IMR-90 (cell line): ENCODE measurements at regions not wholly inside any gene's neighbourhood (a gene's known extent, or its start where the extent isn't known, plus 50 kb on each side); places are given as distances from the start of the nearest gene placed in this dataset.

ENCODE experiments used
- ATAC-seq: fragments of 200-7000 bp; cut with Tn5 transposase; 2 replicates; pipeline ENCODE4 v1.9.1; 2020; ENCODE audit warnings: low read depth, mild to moderate bottlenecking, moderate library complexity
- BruUV-seq: library from RNA; stranded (reverse); fragments of 400-500 nt; replicated peaks from 2 replicates; lab custom pipeline; 2021; lab: Mats Ljungman, UMichigan
- CTCF ChIA-PET: fragments of 300-600 bp; formaldehyde crosslinking; extraction: SDS; loops from one replicate; lab custom pipeline; 2021; ENCODE audit warnings: antibody characterized with exemption; lab: Yijun Ruan, JAX
- POLR2A ChIA-PET: fragments of 300-600 bp; sonication (Branson Sonifier 250); formaldehyde crosslinking; loops from one replicate; lab custom pipeline; 2022; ENCODE audit warnings: antibody characterized with exemption; ENCODE audit not compliant: unreplicated experiment; lab: Charles Lee
- DNase-seq: peaks from one replicate; pipeline ENCODE4 v3.0.0; 2013
- H2AFZ ChIP-seq: replicated peaks from 2 replicates; pipeline ENCODE3; 2013; ENCODE audit warnings: low read length, mild to moderate bottlenecking; ENCODE audit not compliant: poor library complexity
- H2AK5ac ChIP-seq: 2 replicates; pipeline ENCODE4 v1.6.1; 2013; ENCODE audit warnings: low read depth, low read length, inconsistent platforms
- H2AK9ac ChIP-seq: replicated peaks from 2 replicates; pipeline ENCODE3; 2013; ENCODE audit warnings: mild to moderate bottlenecking, low read depth, low read length, moderate library complexity; ENCODE audit not compliant: poor library complexity
- H2BK120ac ChIP-seq: 2 replicates; pipeline ENCODE4 v1.6.1; 2013; ENCODE audit warnings: low read depth, low read length, inconsistent platforms
- H2BK15ac ChIP-seq: 3 replicates; pipeline ENCODE4 v1.6.1; 2013; ENCODE audit warnings: low read depth, low read length, inconsistent platforms
- H2BK20ac ChIP-seq: 2 replicates; pipeline ENCODE4 v1.6.1; 2013; ENCODE audit warnings: low read depth, mild to moderate bottlenecking, inconsistent platforms, low read length, moderate library complexity
- H2BK5ac ChIP-seq: 2 replicates; pipeline ENCODE4 v1.6.1; 2013; ENCODE audit warnings: mild to moderate bottlenecking, low read depth, low read length, inconsistent platforms; ENCODE audit not compliant: poor library complexity, severe bottlenecking
- H3K14ac ChIP-seq: replicated peaks from 2 replicates; pipeline ENCODE4 v1.6.1; 2013; ENCODE audit warnings: low read depth, low read length, inconsistent platforms
- H3K18ac ChIP-seq: 2 replicates; pipeline ENCODE4 v1.6.1; 2013; ENCODE audit warnings: low read depth, low read length, control low read depth
- H3K23ac ChIP-seq: 2 replicates; pipeline ENCODE4 v1.6.1; 2013; ENCODE audit warnings: low read depth, low read length, inconsistent platforms
- H3K27ac ChIP-seq: 2 replicates; pipeline ENCODE4 v1.5.1; 2013; ENCODE audit warnings: mild to moderate bottlenecking, control low read depth, low read length; ENCODE audit not compliant: insufficient read depth
- H3K27me3 ChIP-seq: 2 replicates; pipeline ENCODE4 v1.6.1; 2013; ENCODE audit warnings: low read length; ENCODE audit not compliant: control insufficient read depth, insufficient read depth
- H3K36me3 ChIP-seq: 2 replicates; pipeline ENCODE4 v1.6.1; 2013; ENCODE audit warnings: low read length, mixed read lengths; ENCODE audit not compliant: control insufficient read depth, insufficient read depth
- H3K4ac ChIP-seq: 2 replicates; pipeline ENCODE4 v1.6.1; 2013; ENCODE audit warnings: low read depth, low read length, inconsistent platforms
- H3K4me1 ChIP-seq: 2 replicates; pipeline ENCODE4 v1.6.1; 2013; ENCODE audit warnings: low read length, mixed read lengths; ENCODE audit not compliant: control insufficient read depth, insufficient read depth
- H3K4me2 ChIP-seq: 2 replicates; pipeline ENCODE4 v1.6.1; 2013; ENCODE audit warnings: low read depth, mild to moderate bottlenecking, control low read depth, low read length, moderate library complexity
- H3K4me3 ChIP-seq: 2 replicates; pipeline ENCODE4 v1.5.1; 2013; ENCODE audit warnings: low read depth, mild to moderate bottlenecking, control low read depth, low read length, moderate library complexity; ENCODE audit not compliant: insufficient read depth
- H3K56ac ChIP-seq: 2 replicates; pipeline ENCODE4 v1.6.1; 2013; ENCODE audit warnings: low read length, inconsistent platforms; ENCODE audit not compliant: insufficient read depth; ENCODE audit errors: extremely low read depth
- H3K79me1 ChIP-seq, 2 experiments: 2 replicates each; pipeline ENCODE4 v1.6.1; 2013; ENCODE audit warnings: low read length in 2 of 2, inconsistent platforms in 1 of 2, low read depth in 1 of 2
- H3K9ac ChIP-seq: 2 replicates; pipeline ENCODE4 v1.6.1; 2013; ENCODE audit warnings: low read depth, low read length, control low read depth
- H3K9me1 ChIP-seq: 2 replicates; pipeline ENCODE4 v1.6.1; 2013; ENCODE audit warnings: low read length, inconsistent platforms; ENCODE audit not compliant: insufficient read depth
- H3K9me3 ChIP-seq: 2 replicates; pipeline ENCODE4 v1.6.1; 2013; ENCODE audit warnings: low read length; ENCODE audit not compliant: control insufficient read depth, insufficient read depth
- H4K20me1 ChIP-seq: 2 replicates; pipeline ENCODE4 v1.6.1; 2013; ENCODE audit warnings: low read length, inconsistent platforms; ENCODE audit not compliant: insufficient read depth
- H4K5ac ChIP-seq: 2 replicates; pipeline ENCODE4 v1.6.1; 2013; ENCODE audit warnings: mild to moderate bottlenecking, low read depth, low read length, control low read depth
- H4K8ac ChIP-seq, 2 experiments: 2 replicates each; pipeline ENCODE4 v1.6.1; 2013; ENCODE audit warnings: low read depth in 2 of 2, low read length in 2 of 2, control low read depth in 1 of 2, inconsistent platforms in 1 of 2
- H4K91ac ChIP-seq: 2 replicates; pipeline ENCODE4 v1.6.1; 2013; ENCODE audit warnings: low read depth, low read length, inconsistent platforms; ENCODE audit not compliant: insufficient read depth
- CEBPB ChIP-seq: IDR thresholded peaks from 2 replicates; pipeline ENCODE4 v1.6.1; 2012; ENCODE audit warnings: low read depth, low read length, improper control_type of control experiment
- CHD1 ChIP-seq: IDR thresholded peaks from 2 replicates; pipeline ENCODE4 v1.6.1; 2012; ENCODE audit warnings: low read depth, low read length, improper control_type of control experiment
- MAFK ChIP-seq: IDR thresholded peaks from 2 replicates; pipeline ENCODE4 v1.6.1; 2012; ENCODE audit warnings: low read depth, low read length, improper control_type of control experiment
- NFE2L2 ChIP-seq: fragments of 150-350 bp; IDR thresholded peaks from 2 replicates; pipeline ENCODE4 v1.6.1; 2016; ENCODE audit warnings: low read depth, mild to moderate bottlenecking, low read length
- RAD21 ChIP-seq: IDR thresholded peaks from 2 replicates; pipeline ENCODE4 v1.6.1; 2012; ENCODE audit warnings: low read length, improper control_type of control experiment
- RFX5 ChIP-seq: IDR thresholded peaks from 2 replicates; pipeline ENCODE4 v1.8.0; 2012; ENCODE audit warnings: low read depth, mild to moderate bottlenecking, low read length, moderate library complexity
- WGBS, 2 experiments: methylation state at CpG; one replicate each; pipeline versions ENCODE4 v1.1.5 to v1.1.7; 2013; ENCODE audit warnings: missing lambda C conversion rate in 2 of 2; ENCODE audit not compliant: insufficient read length in 1 of 2; ENCODE audit errors: extremely low coverage in 2 of 2; 5-methylcytosine and 5-hydroxymethylcytosine counted together
- dilution Hi-C: fragments of 300-500 bp; cut with HindIII; formaldehyde crosslinking; loops from one replicate; pipeline ENCODE4 v1.14.3; 2018; ENCODE audit warnings: low sequenced_read_pairs; ENCODE audit not compliant: unreplicated experiment
- in situ Hi-C: fragments of 300-500 bp; cut with MboI; formaldehyde crosslinking; loops from 3 replicates; pipeline ENCODE4 v1.14.3; 2019; ENCODE audit warnings: low sequenced_read_pairs, inconsistent platforms, mixed read lengths
- intact Hi-C: fragments of 100-400 bp; cut with micrococcal nuclease; formaldehyde crosslinking; loops from 2 replicates; pipeline ENCODE4 v1.10.0; 2022
- TF ChIP-seq, protein P1 (sequence below): fragments of 150-350 bp; IDR thresholded peaks from 2 replicates; pipeline ENCODE4 v1.6.1; 2016; ENCODE audit warnings: low read depth, mild to moderate bottlenecking, low read length, moderate library complexity, borderline replicate concordance
- TF ChIP-seq, protein P2 (sequence below): conservative IDR thresholded peaks from 2 replicates; pipeline ENCODE4 v1.5.1; 2012; ENCODE audit warnings: mild to moderate bottlenecking, low read depth, low read length, improper control_type of control experiment

DNA sequence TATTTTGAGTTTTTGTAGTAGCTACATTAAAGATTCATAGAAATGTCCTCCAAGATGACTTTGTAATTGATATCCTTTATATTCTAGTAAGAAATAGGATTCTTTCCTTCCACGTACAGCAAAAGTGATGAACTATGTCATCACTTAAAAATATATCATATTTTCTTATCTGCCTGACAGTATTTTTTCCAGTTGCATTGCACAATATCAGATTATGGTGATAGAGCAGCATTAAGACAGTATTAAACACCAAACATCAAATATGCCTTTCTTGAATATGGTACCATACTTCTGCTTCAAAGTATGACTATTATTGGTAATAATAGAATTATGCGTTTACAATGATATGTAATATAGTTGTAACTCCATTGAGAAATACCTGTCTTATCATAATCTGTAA, 919.8 kb upstream of the EDIL3 start:
- no peak overlapping the region for H3K14ac ChIP-seq
- H3K18ac ChIP-seq, result no peak overlapping the region
- no peak overlapping the region for H2BK120ac ChIP-seq
- in situ Hi-C loops (no loop called here), intact Hi-C loops (no loop called here), dilution Hi-C loops (no loop called here)
- H3K9ac ChIP-seq, result no peak overlapping the region
- no peak overlapping the region for H2AFZ ChIP-seq
- no peak overlapping the region for H3K4me3 ChIP-seq
- H3K4ac ChIP-seq, result no peak overlapping the region
- no peaks in the 10 kb centered on the region for H3K27me3 ChIP-seq
- no peaks in the 10 kb centered on the region for H3K9me1 ChIP-seq
- POLR2A ChIA-PET, result no interaction called here
- no CpG with 5 or more reads among the region's 2 CpGs for WGBS, 2 experiments
- H3K36me3 ChIP-seq, result no peaks in the 10 kb centered on the region
- no peak overlapping the region for H3K27ac ChIP-seq
- H2AK9ac ChIP-seq, result no peak overlapping the region
- H4K20me1 ChIP-seq, result no peaks in the 10 kb centered on the region
- H3K4me2 ChIP-seq, result no peak overlapping the region
- no peak overlapping the region for H2AK5ac ChIP-seq
- no TSS peak for BruUV-seq
- H3K4me1 ChIP-seq, result no peaks in the 10 kb centered on the region
- H2BK20ac ChIP-seq, result no peak overlapping the region
- no peak overlapping the region for H2BK15ac ChIP-seq
- DNase-seq, result no peak
- no peak overlapping the region for H4K8ac ChIP-seq
- ATAC-seq, result no peak
- H4K91ac ChIP-seq, result no peak overlapping the region
- H4K5ac ChIP-seq, result no peak overlapping the region
- TF ChIP-seq NFE2L2 (no peak), MAFK (no peak), CEBPB (peak; percentile 52), RAD21 (no peak), CHD1 (no peak), RFX5 (no peak)
- TF ChIP-seq, protein P1, sequence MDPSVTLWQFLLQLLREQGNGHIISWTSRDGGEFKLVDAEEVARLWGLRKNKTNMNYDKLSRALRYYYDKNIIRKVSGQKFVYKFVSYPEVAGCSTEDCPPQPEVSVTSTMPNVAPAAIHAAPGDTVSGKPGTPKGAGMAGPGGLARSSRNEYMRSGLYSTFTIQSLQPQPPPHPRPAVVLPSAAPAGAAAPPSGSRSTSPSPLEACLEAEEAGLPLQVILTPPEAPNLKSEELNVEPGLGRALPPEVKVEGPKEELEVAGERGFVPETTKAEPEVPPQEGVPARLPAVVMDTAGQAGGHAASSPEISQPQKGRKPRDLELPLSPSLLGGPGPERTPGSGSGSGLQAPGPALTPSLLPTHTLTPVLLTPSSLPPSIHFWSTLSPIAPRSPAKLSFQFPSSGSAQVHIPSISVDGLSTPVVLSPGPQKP, result no peak
- TF ChIP-seq, protein P2, sequence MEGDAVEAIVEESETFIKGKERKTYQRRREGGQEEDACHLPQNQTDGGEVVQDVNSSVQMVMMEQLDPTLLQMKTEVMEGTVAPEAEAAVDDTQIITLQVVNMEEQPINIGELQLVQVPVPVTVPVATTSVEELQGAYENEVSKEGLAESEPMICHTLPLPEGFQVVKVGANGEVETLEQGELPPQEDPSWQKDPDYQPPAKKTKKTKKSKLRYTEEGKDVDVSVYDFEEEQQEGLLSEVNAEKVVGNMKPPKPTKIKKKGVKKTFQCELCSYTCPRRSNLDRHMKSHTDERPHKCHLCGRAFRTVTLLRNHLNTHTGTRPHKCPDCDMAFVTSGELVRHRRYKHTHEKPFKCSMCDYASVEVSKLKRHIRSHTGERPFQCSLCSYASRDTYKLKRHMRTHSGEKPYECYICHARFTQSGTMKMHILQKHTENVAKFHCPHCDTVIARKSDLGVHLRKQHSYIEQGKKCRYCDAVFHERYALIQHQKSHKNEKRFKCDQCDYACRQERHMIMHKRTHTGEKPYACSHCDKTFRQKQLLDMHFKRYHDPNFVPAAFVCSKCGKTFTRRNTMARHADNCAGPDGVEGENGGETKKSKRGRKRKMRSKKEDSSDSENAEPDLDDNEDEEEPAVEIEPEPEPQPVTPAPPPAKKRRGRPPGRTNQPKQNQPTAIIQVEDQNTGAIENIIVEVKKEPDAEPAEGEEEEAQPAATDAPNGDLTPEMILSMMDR, result no peak
- no peaks in the 10 kb centered on the region for H3K79me1 ChIP-seq
- H3K23ac ChIP-seq, result no peak overlapping the region
- CTCF ChIA-PET, result no interaction called here
- no peak overlapping the region for H2BK5ac ChIP-seq
- no peak overlapping the region for H3K56ac ChIP-seq
- no peaks in the 10 kb centered on the region for H3K9me3 ChIP-seq
